Progenitor cell of endocrine pancreas (in vitro differentiated cells): ENCODE measurements at regions not wholly inside any gene's neighbourhood (a gene's known extent, or its start where the extent isn't known, plus 50 kb on each side); places are given as distances from the start of the nearest gene placed in this dataset.

Experiments
- DNase-seq: peaks from one replicate; pipeline ENCODE4 v3.0.0; 2021; ENCODE audit warnings: low spot score; ENCODE audit not compliant: unreplicated experiment
- H3K27ac Mint-ChIP-seq: 2 replicates; pipeline ENCODE4 v1.8.0; 2021; ENCODE audit warnings: mild to moderate bottlenecking, moderate library complexity, mixed read lengths
- H3K27me3 Mint-ChIP-seq: 2 replicates; pipeline ENCODE4 v1.8.0; 2021; ENCODE audit warnings: mixed read lengths
- H3K36me3 Mint-ChIP-seq: 2 replicates; pipeline ENCODE4 v1.8.0; 2022; ENCODE audit warnings: mixed read lengths; ENCODE audit not compliant: insufficient read depth
- H3K4me1 Mint-ChIP-seq: 2 replicates; pipeline ENCODE4 v1.8.0; 2021; ENCODE audit warnings: low read depth, mixed read lengths
- H3K4me3 Mint-ChIP-seq: 2 replicates; pipeline ENCODE4 v1.8.0; 2021; ENCODE audit warnings: low read depth, mild to moderate bottlenecking, moderate library complexity, mixed read lengths
- H3K9me3 Mint-ChIP-seq: 2 replicates; pipeline ENCODE4 v1.8.0; 2021; ENCODE audit warnings: low read depth, mixed read lengths
- TF ChIP-seq, protein P1 (sequence below): fragments of 200-600 bp; sonication (generic); IDR thresholded peaks from one replicate; pipeline ENCODE4 v1.5.0; 2021; ENCODE audit warnings: antibody characterized with exemption, mild to moderate bottlenecking; ENCODE audit not compliant: unreplicated experiment

DNA sequence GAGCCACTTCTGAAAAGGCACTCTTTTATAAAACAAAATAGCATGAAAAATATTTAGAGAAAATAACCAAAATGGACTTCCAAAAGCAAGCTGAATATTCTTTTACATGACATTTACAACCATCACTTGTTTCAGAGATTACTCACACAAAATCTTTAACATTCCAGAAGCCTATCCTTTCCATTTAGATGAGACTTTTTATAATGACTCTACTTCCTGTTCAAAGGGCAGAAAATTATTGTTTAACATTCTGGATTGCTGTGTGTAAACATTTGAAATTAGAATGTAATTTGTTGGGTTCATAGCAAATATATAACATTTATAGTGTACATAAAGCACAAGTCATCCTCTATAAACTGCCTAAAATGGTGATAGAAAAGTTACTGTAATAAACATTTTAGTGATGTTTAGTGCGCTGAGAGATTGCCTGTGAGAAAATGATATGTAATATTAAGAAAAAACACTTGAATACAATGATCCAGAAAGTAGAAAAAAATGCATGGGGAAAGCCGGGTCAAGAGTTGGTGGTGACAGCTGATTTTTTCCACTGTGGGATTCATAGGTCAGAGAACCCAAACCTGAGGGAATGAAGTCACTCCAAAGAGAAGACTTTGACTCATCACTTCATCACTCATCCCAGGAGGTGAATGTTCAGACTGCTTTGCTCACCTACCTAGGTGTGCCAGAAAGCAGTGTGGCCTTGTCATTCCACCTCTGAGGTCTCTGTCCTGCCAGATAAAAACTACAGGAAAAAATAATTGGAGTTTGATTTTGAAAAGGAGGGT is 305.8 kb downstream of the ARPP21 start:
- DNase-seq, result no peak
- H3K27me3 Mint-ChIP-seq, result peaks cover 2% of the 10 kb centered on the region
- no peaks in the 10 kb centered on the region for H3K9me3 Mint-ChIP-seq
- TF ChIP-seq, protein P1, sequence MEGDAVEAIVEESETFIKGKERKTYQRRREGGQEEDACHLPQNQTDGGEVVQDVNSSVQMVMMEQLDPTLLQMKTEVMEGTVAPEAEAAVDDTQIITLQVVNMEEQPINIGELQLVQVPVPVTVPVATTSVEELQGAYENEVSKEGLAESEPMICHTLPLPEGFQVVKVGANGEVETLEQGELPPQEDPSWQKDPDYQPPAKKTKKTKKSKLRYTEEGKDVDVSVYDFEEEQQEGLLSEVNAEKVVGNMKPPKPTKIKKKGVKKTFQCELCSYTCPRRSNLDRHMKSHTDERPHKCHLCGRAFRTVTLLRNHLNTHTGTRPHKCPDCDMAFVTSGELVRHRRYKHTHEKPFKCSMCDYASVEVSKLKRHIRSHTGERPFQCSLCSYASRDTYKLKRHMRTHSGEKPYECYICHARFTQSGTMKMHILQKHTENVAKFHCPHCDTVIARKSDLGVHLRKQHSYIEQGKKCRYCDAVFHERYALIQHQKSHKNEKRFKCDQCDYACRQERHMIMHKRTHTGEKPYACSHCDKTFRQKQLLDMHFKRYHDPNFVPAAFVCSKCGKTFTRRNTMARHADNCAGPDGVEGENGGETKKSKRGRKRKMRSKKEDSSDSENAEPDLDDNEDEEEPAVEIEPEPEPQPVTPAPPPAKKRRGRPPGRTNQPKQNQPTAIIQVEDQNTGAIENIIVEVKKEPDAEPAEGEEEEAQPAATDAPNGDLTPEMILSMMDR, result no peak
- H3K27ac Mint-ChIP-seq, result no peak overlapping the region
- no peaks in the 10 kb centered on the region for H3K36me3 Mint-ChIP-seq
- H3K4me1 Mint-ChIP-seq, result no peaks in the 10 kb centered on the region
- H3K4me3 Mint-ChIP-seq, result no peak overlapping the region

DNA sequence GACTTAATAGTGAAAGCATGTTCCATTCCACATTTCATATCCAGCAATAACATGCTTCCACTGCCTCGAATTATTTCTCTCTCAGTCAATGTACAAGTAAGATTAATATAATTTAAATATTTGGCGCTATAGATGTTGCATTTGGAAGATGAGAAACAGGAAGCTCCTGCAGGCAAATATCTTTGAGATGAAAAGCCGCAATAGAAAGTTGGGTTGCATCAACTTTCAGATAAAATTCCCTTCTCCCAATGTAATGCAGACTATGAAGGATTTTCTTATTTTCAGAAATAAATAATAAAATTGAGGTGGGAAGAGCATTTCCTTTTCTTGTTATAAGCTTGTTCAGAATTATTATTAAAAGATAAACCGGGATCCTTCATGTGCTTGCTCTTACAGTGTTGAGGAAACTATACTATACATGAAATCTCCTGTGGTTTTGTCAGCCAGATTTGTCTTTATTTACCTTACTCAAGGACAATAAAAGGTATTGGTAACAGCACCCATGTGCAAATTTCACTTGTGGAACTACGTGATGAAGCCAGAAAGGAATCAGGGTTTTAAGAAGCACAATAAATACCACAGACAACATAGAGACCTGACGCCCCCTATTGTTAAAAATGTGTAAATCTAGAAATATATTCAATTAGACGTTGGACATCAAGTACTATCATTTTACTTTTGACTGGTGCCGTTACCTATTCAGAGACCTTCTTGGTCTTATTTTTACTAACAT is 307.0 kb downstream of the ARPP21 start:
- Mint-ChIP-seq H3K27me3 (peaks cover 2% of the 10 kb centered on the region), H3K36me3 (no peaks in the 10 kb centered on the region), H3K4me1 (no peaks in the 10 kb centered on the region), H3K4me3 (no peak overlapping the region), H3K27ac (no peak overlapping the region), H3K9me3 (peaks cover 3% of the 10 kb centered on the region)
- TF ChIP-seq, protein P1, result peak; percentile 64
- no peak for DNase-seq

GRCh38 chr3:35946854-35947515 is 307.7 kb downstream of the ARPP21 start:
- peaks cover 2% of the 10 kb centered on the region for H3K27me3 Mint-ChIP-seq
- no peak overlapping the region for H3K4me3 Mint-ChIP-seq
- no peak overlapping the region for H3K27ac Mint-ChIP-seq
- no peak for DNase-seq
- TF ChIP-seq, protein P1, result no peak
- peaks cover 3% of the 10 kb centered on the region for H3K9me3 Mint-ChIP-seq
- no peaks in the 10 kb centered on the region for H3K36me3 Mint-ChIP-seq
- H3K4me1 Mint-ChIP-seq, result no peaks in the 10 kb centered on the region

DNA sequence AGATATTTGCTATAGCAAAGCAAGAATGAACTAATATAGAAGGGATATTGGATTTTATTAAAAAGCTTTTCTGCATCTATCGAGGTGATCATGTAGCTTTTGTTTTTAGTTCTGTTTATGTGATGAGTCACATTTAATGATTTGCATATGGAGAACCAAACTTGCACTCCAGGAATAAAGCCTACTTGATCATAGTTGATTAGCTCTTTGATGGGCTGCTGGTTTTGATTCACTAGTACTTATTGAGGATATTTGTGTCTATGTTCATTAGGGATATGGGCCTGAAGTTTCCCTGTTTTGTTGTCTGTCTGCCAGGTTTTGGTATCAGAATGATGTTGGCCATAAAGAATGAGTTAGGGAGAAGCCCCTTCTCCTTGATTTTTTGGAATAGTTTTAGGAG is 310.7 kb downstream of the ARPP21 start:
- Mint-ChIP-seq H3K9me3 (peaks cover 3% of the 10 kb centered on the region), H3K36me3 (no peaks in the 10 kb centered on the region), H3K27me3 (peaks cover 2% of the 10 kb centered on the region), H3K4me3 (no peak overlapping the region), H3K4me1 (no peaks in the 10 kb centered on the region), H3K27ac (no peak overlapping the region)
- DNase-seq, result no peak
- TF ChIP-seq, protein P1, result no peak

DNA sequence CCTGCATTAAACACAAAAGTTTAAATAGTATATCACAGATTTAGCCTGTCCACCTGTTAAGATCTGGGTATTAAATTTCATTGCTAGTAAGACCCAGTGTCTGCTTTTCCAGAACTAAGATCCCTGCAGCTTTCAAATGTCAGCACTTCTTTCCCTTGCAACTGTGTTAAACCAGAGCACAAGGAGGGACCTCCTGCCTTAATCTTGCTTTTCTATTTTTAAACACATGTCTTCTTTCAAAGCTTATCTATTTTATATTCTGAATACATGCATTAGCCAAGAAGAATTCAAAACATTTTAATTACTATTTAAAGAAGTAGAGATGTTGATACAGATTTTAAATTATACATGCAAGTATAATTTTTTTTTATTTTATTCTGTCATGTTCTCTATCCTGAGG is 315.1 kb downstream of the ARPP21 start:
- H3K27ac Mint-ChIP-seq, result no peak overlapping the region
- H3K36me3 Mint-ChIP-seq, result no peaks in the 10 kb centered on the region
- no peaks in the 10 kb centered on the region for H3K27me3 Mint-ChIP-seq
- peaks cover 17% of the 10 kb centered on the region for H3K9me3 Mint-ChIP-seq
- H3K4me3 Mint-ChIP-seq, result no peak overlapping the region
- H3K4me1 Mint-ChIP-seq, result no peaks in the 10 kb centered on the region
- TF ChIP-seq, protein P1, result no peak
- no peak for DNase-seq
